GM12891 (cell line): ENCODE measurements at regions not wholly inside any gene's neighbourhood (a gene's known extent, or its start where the extent isn't known, plus 50 kb on each side); places are given as distances from the start of the nearest gene placed in this dataset.
"Not testable (repeated sequence)": the region's sequence is repeated elsewhere in the genome, so short reads cannot be mapped to it uniquely, and the experiment has no call there.

Experiments used
- PAX5 ChIP-seq: IDR thresholded peaks from 2 replicates; pipeline ENCODE4 v1.6.1; 2011; ENCODE audit warnings: low read length, moderate library complexity, mild to moderate bottlenecking; ENCODE audit not compliant: insufficient read depth, severe bottlenecking
- POLR2A ChIP-seq: IDR thresholded peaks from 2 replicates; pipeline ENCODE4 v1.6.1; 2011; ENCODE audit warnings: low read depth, low read length, control low read depth
- POLR2AphosphoS5 ChIP-seq: IDR thresholded peaks from 2 replicates; pipeline ENCODE4 v1.6.1; 2011; ENCODE audit warnings: low read depth, low read length, control low read depth
- TAF1 ChIP-seq: IDR thresholded peaks from 2 replicates; pipeline ENCODE4 v1.6.1; 2011; ENCODE audit warnings: low read depth, low read length, control low read depth

GRCh38 chr9:85474896-85475295 is 266.9 kb downstream of the AGTPBP1 start:
- TF ChIP-seq POLR2AphosphoS5, POLR2A, PAX5, TAF1: not testable (repeated sequence)
